Hepatocyte (in vitro differentiated cells): ENCODE measurements at regions not wholly inside any gene's neighbourhood (a gene's known extent, or its start where the extent isn't known, plus 50 kb on each side); places are given as distances from the start of the nearest gene placed in this dataset.

Source experiments
- DNase-seq: peaks from one replicate; pipeline ENCODE4 v3.0.0-alpha.2; 2016; ENCODE audit warnings: low spot score
- H2AFZ ChIP-seq: fragments of 200-600 bp; sonication (generic); 2 replicates; pipeline ENCODE4 v1.6.0; 2016; ENCODE audit warnings: antibody characterized with exemption, mild to moderate bottlenecking
- H3K27ac ChIP-seq: fragments of 200-600 bp; sonication (generic); 2 replicates; pipeline ENCODE4 v1.5.1; 2016; ENCODE audit warnings: mild to moderate bottlenecking
- H3K27me3 ChIP-seq: fragments of 200-600 bp; sonication (generic); 2 replicates; pipeline ENCODE4 v1.6.1; 2016
- H3K36me3 ChIP-seq: fragments of 200-600 bp; sonication (generic); replicated peaks from 2 replicates; pipeline ENCODE4 v1.5.1; 2016; ENCODE audit warnings: low read depth; ENCODE audit not compliant: insufficient read depth
- H3K4me1 ChIP-seq: fragments of 200-600 bp; sonication (generic); 2 replicates; pipeline ENCODE4 v1.5.1; 2016; ENCODE audit warnings: mild to moderate bottlenecking, moderate library complexity; ENCODE audit not compliant: insufficient read depth
- H3K4me2 ChIP-seq: fragments of 200-600 bp; sonication (generic); 2 replicates; pipeline ENCODE4 v1.6.0; 2016
- H3K4me3 ChIP-seq: fragments of 200-600 bp; sonication (generic); 2 replicates; pipeline ENCODE4 v1.5.1; 2016; ENCODE audit warnings: mild to moderate bottlenecking
- H3K79me2 ChIP-seq: fragments of 200-600 bp; sonication (generic); 2 replicates; pipeline ENCODE4 v1.6.0; 2017; ENCODE audit warnings: mild to moderate bottlenecking
- H3K9me2 ChIP-seq: fragments of 200-600 bp; sonication (generic); replicated peaks from 2 replicates; pipeline ENCODE4 v1.6.0; 2017; ENCODE audit warnings: mild to moderate bottlenecking; ENCODE audit not compliant: insufficient read depth
- H3K9me3 ChIP-seq: fragments of 200-600 bp; sonication (generic); 2 replicates; pipeline ENCODE4 v1.5.1; 2016; ENCODE audit warnings: low read depth, mild to moderate bottlenecking
- H4K20me1 ChIP-seq: fragments of 200-600 bp; sonication (generic); 2 replicates; pipeline ENCODE4 v1.6.0; 2016; ENCODE audit warnings: mild to moderate bottlenecking; ENCODE audit not compliant: insufficient read depth, poor library complexity, severe bottlenecking
- EZH2 ChIP-seq: fragments of 200-600 bp; sonication (generic); IDR thresholded peaks from 2 replicates; pipeline ENCODE4 v1.6.1; 2016; ENCODE audit warnings: antibody characterized with exemption, mild to moderate bottlenecking, borderline replicate concordance
- EZH2phosphoT487 ChIP-seq: fragments of 200-600 bp; sonication (generic); IDR thresholded peaks from one replicate; pipeline ENCODE4 v1.6.1; 2018; ENCODE audit warnings: antibody characterized with exemption, mild to moderate bottlenecking, low read depth, moderate library complexity; ENCODE audit not compliant: unreplicated experiment, severe bottlenecking
- WGBS: methylation state at CpG from one replicate; pipeline ENCODE4 v1.1.6; 2016; ENCODE audit warnings: low lambda C conversion rate; ENCODE audit errors: missing lambda C conversion rate; 5-methylcytosine and 5-hydroxymethylcytosine counted together
- TF ChIP-seq, protein P1 (sequence below): fragments of 200-600 bp; sonication (generic); IDR thresholded peaks from 2 replicates; pipeline ENCODE4 v1.5.1; 2016; ENCODE audit warnings: antibody characterized with exemption, mild to moderate bottlenecking; ENCODE audit not compliant: poor library complexity

GRCh38 chr12:92445253-92446082 is 257.3 kb upstream of the PLEKHG7 start:
- no peak overlapping the region for H3K4me2 ChIP-seq

GRCh38 chr12:92444763-92445162 is 258.0 kb upstream of the PLEKHG7 start:
- no peaks in the 10 kb centered on the region for H3K9me2 ChIP-seq
- no peak for DNase-seq
- no peaks in the 10 kb centered on the region for H3K36me3 ChIP-seq
- TF ChIP-seq, protein P1, sequence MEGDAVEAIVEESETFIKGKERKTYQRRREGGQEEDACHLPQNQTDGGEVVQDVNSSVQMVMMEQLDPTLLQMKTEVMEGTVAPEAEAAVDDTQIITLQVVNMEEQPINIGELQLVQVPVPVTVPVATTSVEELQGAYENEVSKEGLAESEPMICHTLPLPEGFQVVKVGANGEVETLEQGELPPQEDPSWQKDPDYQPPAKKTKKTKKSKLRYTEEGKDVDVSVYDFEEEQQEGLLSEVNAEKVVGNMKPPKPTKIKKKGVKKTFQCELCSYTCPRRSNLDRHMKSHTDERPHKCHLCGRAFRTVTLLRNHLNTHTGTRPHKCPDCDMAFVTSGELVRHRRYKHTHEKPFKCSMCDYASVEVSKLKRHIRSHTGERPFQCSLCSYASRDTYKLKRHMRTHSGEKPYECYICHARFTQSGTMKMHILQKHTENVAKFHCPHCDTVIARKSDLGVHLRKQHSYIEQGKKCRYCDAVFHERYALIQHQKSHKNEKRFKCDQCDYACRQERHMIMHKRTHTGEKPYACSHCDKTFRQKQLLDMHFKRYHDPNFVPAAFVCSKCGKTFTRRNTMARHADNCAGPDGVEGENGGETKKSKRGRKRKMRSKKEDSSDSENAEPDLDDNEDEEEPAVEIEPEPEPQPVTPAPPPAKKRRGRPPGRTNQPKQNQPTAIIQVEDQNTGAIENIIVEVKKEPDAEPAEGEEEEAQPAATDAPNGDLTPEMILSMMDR, result no peak
- no peak for TF ChIP-seq EZH2
- no peak for TF ChIP-seq EZH2phosphoT487
- no peak overlapping the region for H2AFZ ChIP-seq
- WGBS, result 94% methylated on average over 9 of the region's 9 CpGs
- H3K4me3 ChIP-seq, result no peak overlapping the region
- H3K27me3 ChIP-seq, result no peaks in the 10 kb centered on the region
- H3K4me2 ChIP-seq, result no peak overlapping the region
- no peaks in the 10 kb centered on the region for H3K4me1 ChIP-seq
- H3K9me3 ChIP-seq, result no peaks in the 10 kb centered on the region
- no peaks in the 10 kb centered on the region for H3K79me2 ChIP-seq
- no peak overlapping the region for H3K27ac ChIP-seq
- no peaks in the 10 kb centered on the region for H4K20me1 ChIP-seq

More at GRCh38 chr12:92445253-92446082, 257.3 kb upstream of the PLEKHG7 start:
- Histone ChIP-seq H4K20me1 (no peaks in the 10 kb centered on the region), H3K27ac (peak overlapping the region; percentile 8), H3K9me3 (no peaks in the 10 kb centered on the region), H3K9me2 (no peaks in the 10 kb centered on the region), H2AFZ (no peak overlapping the region), H3K4me1 (no peaks in the 10 kb centered on the region), H3K36me3 (no peaks in the 10 kb centered on the region), H3K27me3 (no peaks in the 10 kb centered on the region), H3K4me3 (no peak overlapping the region), H3K79me2 (no peaks in the 10 kb centered on the region)
- 79% methylated on average over 10 of the region's 10 CpGs for WGBS
- no peak for DNase-seq
- TF ChIP-seq, protein P1, result no peak
- TF ChIP-seq EZH2phosphoT487 (no peak), EZH2 (no peak)

DNA sequence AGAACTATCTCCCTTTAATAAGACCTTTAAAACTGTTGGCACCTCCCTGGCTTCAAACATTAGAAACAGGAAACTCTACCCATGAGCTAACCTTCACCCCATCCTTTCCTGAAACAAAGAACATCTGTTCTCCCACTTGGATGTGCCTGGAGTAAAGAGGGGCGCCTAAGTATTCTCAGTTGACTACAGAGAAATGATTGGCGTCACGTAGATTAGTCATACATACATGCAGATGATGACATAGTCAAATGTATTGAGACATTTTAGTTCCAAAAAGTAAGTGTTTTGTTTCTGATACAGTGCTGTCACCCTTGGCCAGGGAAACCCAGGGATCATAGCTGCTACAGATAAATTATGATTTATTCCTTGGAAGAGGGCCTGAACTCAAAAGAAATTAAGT is 260.0 kb upstream of the PLEKHG7 start:
- Histone ChIP-seq H2AFZ (no peak overlapping the region), H3K4me2 (no peak overlapping the region), H4K20me1 (no peaks in the 10 kb centered on the region), H3K79me2 (no peaks in the 10 kb centered on the region), H3K9me2 (no peaks in the 10 kb centered on the region), H3K4me3 (no peak overlapping the region), H3K36me3 (no peaks in the 10 kb centered on the region), H3K4me1 (no peaks in the 10 kb centered on the region), H3K9me3 (no peaks in the 10 kb centered on the region), H3K27ac (no peak overlapping the region), H3K27me3 (no peaks in the 10 kb centered on the region)
- WGBS, result 92% methylated on average over 3 of the region's 3 CpGs
- TF ChIP-seq EZH2 (no peak), EZH2phosphoT487 (no peak)
- no peak for DNase-seq

GRCh38 chr12:92440072-92440471 is 262.7 kb upstream of the PLEKHG7 start:
- Histone ChIP-seq H3K27me3 (no peaks in the 10 kb centered on the region), H3K4me3 (no peak overlapping the region), H3K36me3 (no peaks in the 10 kb centered on the region), H4K20me1 (no peaks in the 10 kb centered on the region), H3K9me2 (no peaks in the 10 kb centered on the region), H3K4me1 (no peaks in the 10 kb centered on the region), H3K9me3 (no peaks in the 10 kb centered on the region), H3K79me2 (no peaks in the 10 kb centered on the region), H3K27ac (no peak overlapping the region), H2AFZ (no peak overlapping the region), H3K4me2 (no peak overlapping the region)
- TF ChIP-seq EZH2 (no peak), EZH2phosphoT487 (no peak)
- TF ChIP-seq, protein P1, result no peak
- WGBS, result 95% methylated on average over 4 of the region's 4 CpGs
- DNase-seq, result no peak
